ENCODE measurements at regions not wholly inside any gene's neighbourhood (a gene's known extent, or its start where the extent isn't known, plus 50 kb on each side); places are given as distances from the start of the nearest gene placed in this dataset.
"Not testable (repeated sequence)": the region's sequence is repeated elsewhere in the genome, so short reads cannot be mapped to it uniquely, and the experiment has no call there.

- Mint-ChIP-seq H3K27me3 (no peaks in the 10 kb centered on the region), H3K27ac (no peak overlapping the region), H3K36me3 (peaks cover 1% of the 10 kb centered on the region), H3K4me3 (no peak overlapping the region), H3K9me3 (ENCODE audit: low read depth) (peaks cover 13% of the 10 kb centered on the region), H3K4me1 (peaks cover 8% of the 10 kb centered on the region)
- DNase-seq = no peak
- CTCF ChIA-PET = no interaction called here
- ATAC-seq = no peak
Measured at GRCh38 chr6:114998492-114998891, 655.7 kb upstream of the HS3ST5 start.

GRCh38 chr6:114997813-114998292 is 655.0 kb upstream of the HS3ST5 start:
- H3K4me3 Mint-ChIP-seq = peak overlapping the region; percentile 36
- no peak for ATAC-seq

GRCh38 chr6:114995526-114995925 is 652.7 kb upstream of the HS3ST5 start:
- CTCF ChIA-PET = no interaction called here
- H3K4me1 Mint-ChIP-seq = peaks cover 1% of the 10 kb centered on the region
- H3K36me3 Mint-ChIP-seq = peaks cover 4% of the 10 kb centered on the region
- no peak for ATAC-seq
- H3K4me3 Mint-ChIP-seq = no peak overlapping the region
- no peak overlapping the region for H3K27ac Mint-ChIP-seq
- no peaks in the 10 kb centered on the region for H3K27me3 Mint-ChIP-seq
- H3K9me3 Mint-ChIP-seq (ENCODE audit: low read depth) = peaks cover 12% of the 10 kb centered on the region
- DNase-seq = no peak

More at GRCh38 chr6:114997813-114998292, 655.0 kb upstream of the HS3ST5 start:
- DNase-seq = no peak
- CTCF ChIA-PET = no interaction called here
- Mint-ChIP-seq H3K27ac (no peak overlapping the region), H3K27me3 (no peaks in the 10 kb centered on the region), H3K9me3 (ENCODE audit: low read depth) (peaks cover 11% of the 10 kb centered on the region), H3K4me1 (peaks cover 8% of the 10 kb centered on the region), H3K36me3 (peaks cover 1% of the 10 kb centered on the region)

GRCh38 chr6:114989279-114989964 is 646.6 kb upstream of the HS3ST5 start:
- no peaks in the 10 kb centered on the region for H3K27me3 Mint-ChIP-seq
- DNase-seq = peak; percentile 86
- CTCF ChIA-PET = no interaction called here
- ATAC-seq = peak; percentile 92
- H3K4me1 Mint-ChIP-seq = peaks cover 19% of the 10 kb centered on the region
- H3K27ac Mint-ChIP-seq = peak overlapping the region; percentile 90
- peaks cover 7% of the 10 kb centered on the region for H3K36me3 Mint-ChIP-seq
- H3K4me3 Mint-ChIP-seq = peak overlapping the region; percentile 15
- H3K9me3 Mint-ChIP-seq (ENCODE audit: low read depth) = peaks cover 6% of the 10 kb centered on the region

GRCh38 chr6:114987281-114987680 is 644.5 kb upstream of the HS3ST5 start:
- CTCF ChIA-PET = no interaction called here
- DNase-seq = no peak
- Mint-ChIP-seq H3K4me3 (no peak overlapping the region), H3K27ac (no peak overlapping the region), H3K9me3 (ENCODE audit: low read depth) (peaks cover 3% of the 10 kb centered on the region), H3K36me3 (peaks cover 5% of the 10 kb centered on the region), H3K4me1 (peaks cover 19% of the 10 kb centered on the region), H3K27me3 (no peaks in the 10 kb centered on the region)
- ATAC-seq = no peak

- H3K27me3 Mint-ChIP-seq = no peaks in the 10 kb centered on the region
- ATAC-seq (no peak), DNase-seq (no peak)
- H3K9me3 Mint-ChIP-seq (ENCODE audit: low read depth) = peaks cover 5% of the 10 kb centered on the region
- no peak overlapping the region for H3K4me3 Mint-ChIP-seq
- H3K27ac Mint-ChIP-seq = no peak overlapping the region
- H3K36me3 Mint-ChIP-seq = no peaks in the 10 kb centered on the region
- CTCF ChIA-PET = no interaction called here
- no peaks in the 10 kb centered on the region for H3K4me1 Mint-ChIP-seq
Measured at GRCh38 chr6:114955363-114955762, 612.5 kb upstream of the HS3ST5 start.

GRCh38 chr6:114952229-114952628 is 609.4 kb upstream of the HS3ST5 start:
- H3K4me1 Mint-ChIP-seq = no peaks in the 10 kb centered on the region
- no peak overlapping the region for H3K4me3 Mint-ChIP-seq
- H3K27ac Mint-ChIP-seq = no peak overlapping the region
- ATAC-seq (no peak), DNase-seq (no peak)
- H3K9me3 Mint-ChIP-seq (ENCODE audit: low read depth) = no peaks in the 10 kb centered on the region
- CTCF ChIA-PET = no interaction called here
- H3K27me3 Mint-ChIP-seq = no peaks in the 10 kb centered on the region
- H3K36me3 Mint-ChIP-seq = no peaks in the 10 kb centered on the region

- DNase-seq (no peak), ATAC-seq (no peak)
- H3K27ac Mint-ChIP-seq = no peak overlapping the region
- no peaks in the 10 kb centered on the region for H3K27me3 Mint-ChIP-seq
- peaks cover 11% of the 10 kb centered on the region for H3K9me3 Mint-ChIP-seq (ENCODE audit: low read depth)
- H3K4me3 Mint-ChIP-seq = no peak overlapping the region
- no peaks in the 10 kb centered on the region for H3K4me1 Mint-ChIP-seq
- CTCF ChIA-PET = no interaction called here
- H3K36me3 Mint-ChIP-seq = no peaks in the 10 kb centered on the region
Measured at GRCh38 chr6:114945392-114945791, 602.6 kb upstream of the HS3ST5 start.

GRCh38 chr6:114941078-114941477 is 598.3 kb upstream of the HS3ST5 start:
- H3K36me3 Mint-ChIP-seq = no peaks in the 10 kb centered on the region
- no peak overlapping the region for H3K27ac Mint-ChIP-seq
- H3K4me3 Mint-ChIP-seq = no peak overlapping the region
- no peaks in the 10 kb centered on the region for H3K27me3 Mint-ChIP-seq
- CTCF ChIA-PET = no interaction called here
- no peaks in the 10 kb centered on the region for H3K4me1 Mint-ChIP-seq
- ATAC-seq (no peak), DNase-seq (no peak)
- H3K9me3 Mint-ChIP-seq (ENCODE audit: low read depth) = peaks cover 8% of the 10 kb centered on the region

- CTCF ChIA-PET = no interaction called here
- Mint-ChIP-seq H3K36me3 (no peaks in the 10 kb centered on the region), H3K27ac (no peak overlapping the region), H3K4me3 (no peak overlapping the region), H3K9me3 (ENCODE audit: low read depth) (peaks cover 8% of the 10 kb centered on the region), H3K27me3 (no peaks in the 10 kb centered on the region), H3K4me1 (no peaks in the 10 kb centered on the region)
- ATAC-seq = no peak
- no peak for DNase-seq
Measured at GRCh38 chr6:114940181-114940580, 597.4 kb upstream of the HS3ST5 start.

GRCh38 chr6:114939630-114940029 is 596.8 kb upstream of the HS3ST5 start:
- DNase-seq (no peak), ATAC-seq (no peak)
- Mint-ChIP-seq H3K4me3 (no peak overlapping the region), H3K4me1 (no peaks in the 10 kb centered on the region), H3K9me3 (ENCODE audit: low read depth) (peaks cover 8% of the 10 kb centered on the region), H3K36me3 (no peaks in the 10 kb centered on the region), H3K27me3 (no peaks in the 10 kb centered on the region), H3K27ac (no peak overlapping the region)
- CTCF ChIA-PET = no interaction called here

- Mint-ChIP-seq H3K27me3 (no peaks in the 10 kb centered on the region), H3K4me3 (no peak overlapping the region), H3K27ac (no peak overlapping the region), H3K4me1 (no peaks in the 10 kb centered on the region), H3K36me3 (no peaks in the 10 kb centered on the region), H3K9me3 (ENCODE audit: low read depth) (peaks cover 8% of the 10 kb centered on the region)
- DNase-seq (no peak), ATAC-seq (no peak)
- CTCF ChIA-PET = no interaction called here
Measured at GRCh38 chr6:114936080-114936479, 593.3 kb upstream of the HS3ST5 start.

- CTCF ChIA-PET = no interaction called here
- Mint-ChIP-seq H3K27me3 (no peaks in the 10 kb centered on the region), H3K4me3 (no peak overlapping the region), H3K9me3 (ENCODE audit: low read depth) (peaks cover 5% of the 10 kb centered on the region), H3K36me3 (no peaks in the 10 kb centered on the region), H3K27ac (no peak overlapping the region), H3K4me1 (no peaks in the 10 kb centered on the region)
- ATAC-seq (no peak), DNase-seq (no peak)
Measured at GRCh38 chr6:114934079-114934478, 591.3 kb upstream of the HS3ST5 start.

- H3K27me3 Mint-ChIP-seq, DNase-seq, CTCF ChIA-PET: not testable (repeated sequence)
Measured at GRCh38 chr6:114928731-114929130, 585.9 kb upstream of the HS3ST5 start.

GRCh38 chr6:114906096-114906495 is 563.3 kb upstream of the HS3ST5 start:
- Mint-ChIP-seq H3K4me3 (no peak overlapping the region), H3K27me3 (no peaks in the 10 kb centered on the region), H3K4me1 (no peaks in the 10 kb centered on the region), H3K9me3 (ENCODE audit: low read depth) (no peaks in the 10 kb centered on the region), H3K27ac (no peak overlapping the region), H3K36me3 (no peaks in the 10 kb centered on the region)
- no peak for DNase-seq
- CTCF ChIA-PET = no interaction called here
- ATAC-seq = no peak

More at GRCh38 chr6:114928731-114929130, 585.9 kb upstream of the HS3ST5 start:
- H3K36me3 Mint-ChIP-seq; H3K4me3 Mint-ChIP-seq; H3K27ac Mint-ChIP-seq; H3K4me1 Mint-ChIP-seq; ATAC-seq; H3K9me3 Mint-ChIP-seq (ENCODE audit: low read depth): not testable (repeated sequence)

All from activated CD8-positive, alpha-beta memory T cell treated with anti-CD3 and anti-CD28 coated beads, Interleukin-2, amount 10 ng/mL, durations not matched to agents 7 days and 5 days (primary cell).